ENCODE measurements at regions not wholly inside any gene's neighbourhood (a gene's known extent, or its start where the extent isn't known, plus 50 kb on each side); places are given as distances from the start of the nearest gene placed in this dataset.

- DNase-seq: no peak
Observed at GRCh38 chr2:56713978-56714377, 530.2 kb downstream of the CCDC85A start.

GRCh38 chr2:56714400-56714799, 530.6 kb downstream of the CCDC85A start:
- DNase-seq: no peak

GRCh38 chr2:56715683-56716082, 531.9 kb downstream of the CCDC85A start:
- DNase-seq: no peak

GRCh38 chr2:56718413-56718812, 534.6 kb downstream of the CCDC85A start:
- DNase-seq: no peak

- DNase-seq: no peak
Observed at GRCh38 chr2:56729212-56729611, 545.4 kb downstream of the CCDC85A start.

- no peak for DNase-seq
Observed at GRCh38 chr2:56732946-56733345, 549.2 kb downstream of the CCDC85A start.

- no peak for DNase-seq
Observed at GRCh38 chr2:56739413-56739812, 555.6 kb downstream of the CCDC85A start.

- no peak for DNase-seq
Observed at GRCh38 chr2:56741601-56742102, 557.9 kb downstream of the CCDC85A start.

GRCh38 chr2:56743807-56744206, 560.0 kb downstream of the CCDC85A start:
- no peak for DNase-seq

- no peak for DNase-seq
Observed at GRCh38 chr2:56749152-56749752, 565.5 kb downstream of the CCDC85A start.

GRCh38 chr2:56753182-56753581, 569.4 kb downstream of the CCDC85A start:
- DNase-seq: no peak

- DNase-seq: no peak
Observed at GRCh38 chr2:56754066-56754615, 570.4 kb downstream of the CCDC85A start.

- DNase-seq: no peak
Observed at GRCh38 chr2:56754627-56755026, 570.8 kb downstream of the CCDC85A start.

GRCh38 chr2:56757884-56758545, 574.2 kb downstream of the CCDC85A start:
- DNase-seq: no peak

GRCh38 chr2:56763683-56764082, 579.9 kb downstream of the CCDC85A start:
- no peak for DNase-seq

- no peak for DNase-seq
Observed at GRCh38 chr2:56768973-56769372, 585.2 kb downstream of the CCDC85A start.

- DNase-seq: no peak
Observed at GRCh38 chr2:56770490-56770889, 586.7 kb downstream of the CCDC85A start.

- no peak for DNase-seq
Observed at GRCh38 chr2:56784046-56784445, 600.3 kb downstream of the CCDC85A start.

GRCh38 chr2:56801214-56801613, 617.4 kb downstream of the CCDC85A start:
- no peak for DNase-seq

GRCh38 chr2:56801770-56802169, 618.0 kb downstream of the CCDC85A start:
- DNase-seq: no peak

GRCh38 chr2:56803596-56803995, 619.8 kb downstream of the CCDC85A start:
- DNase-seq: no peak

GRCh38 chr2:56806924-56807323, 623.1 kb downstream of the CCDC85A start:
- no peak for DNase-seq

GRCh38 chr2:56807861-56808260, 624.1 kb downstream of the CCDC85A start:
- DNase-seq: no peak

- DNase-seq: no peak
Observed at GRCh38 chr2:56811401-56811800, 627.6 kb downstream of the CCDC85A start.
